ENCODE measurements at regions not wholly inside any gene's neighbourhood (a gene's known extent, or its start where the extent isn't known, plus 50 kb on each side); places are given as distances from the start of the nearest gene placed in this dataset.
A peak's percentile ranks its signal among the peaks of the same experiment; 100 is the strongest.

- DNase-seq (ENCODE audit: extremely low spot score, unreplicated experiment) = no peak
- Mint-ChIP-seq H3K4me3 (no peak overlapping the region), H3K36me3 (peaks cover 10% of the 10 kb centered on the region), H3K27ac (no peak overlapping the region), H3K27me3 (peaks cover 5% of the 10 kb centered on the region), H3K4me1 (ENCODE audit: unreplicated experiment) (peaks cover 15% of the 10 kb centered on the region), H3K9me3 (peaks cover 6% of the 10 kb centered on the region)
- no peak for TF ChIP-seq CTCF (conservative IDR thresholded peaks at IDR 0.05)
Measured at GRCh38 chr3:117597865-117598264, 888.3 kb downstream of the TUSC7 start.

GRCh38 chr3:117600112-117600511 lies 890.5 kb downstream of the TUSC7 start:
- TF ChIP-seq CTCF (conservative IDR thresholded peaks at IDR 0.05) = no peak
- DNase-seq (ENCODE audit: extremely low spot score, unreplicated experiment) = no peak
- Mint-ChIP-seq H3K27me3 (peaks cover 5% of the 10 kb centered on the region), H3K4me3 (no peak overlapping the region), H3K36me3 (peaks cover 10% of the 10 kb centered on the region), H3K4me1 (ENCODE audit: unreplicated experiment) (peaks cover 22% of the 10 kb centered on the region), H3K9me3 (peaks cover 6% of the 10 kb centered on the region), H3K27ac (no peak overlapping the region)

GRCh38 chr3:117600666-117601065 lies 891.1 kb downstream of the TUSC7 start:
- no peak overlapping the region for H3K4me3 Mint-ChIP-seq
- peaks cover 6% of the 10 kb centered on the region for H3K9me3 Mint-ChIP-seq
- H3K4me1 Mint-ChIP-seq (ENCODE audit: unreplicated experiment) = peaks cover 25% of the 10 kb centered on the region
- no peak for TF ChIP-seq CTCF (conservative IDR thresholded peaks at IDR 0.05)
- peaks cover 10% of the 10 kb centered on the region for H3K36me3 Mint-ChIP-seq
- no peak overlapping the region for H3K27ac Mint-ChIP-seq
- peaks cover 5% of the 10 kb centered on the region for H3K27me3 Mint-ChIP-seq
- DNase-seq (ENCODE audit: extremely low spot score, unreplicated experiment) = no peak

DNA sequence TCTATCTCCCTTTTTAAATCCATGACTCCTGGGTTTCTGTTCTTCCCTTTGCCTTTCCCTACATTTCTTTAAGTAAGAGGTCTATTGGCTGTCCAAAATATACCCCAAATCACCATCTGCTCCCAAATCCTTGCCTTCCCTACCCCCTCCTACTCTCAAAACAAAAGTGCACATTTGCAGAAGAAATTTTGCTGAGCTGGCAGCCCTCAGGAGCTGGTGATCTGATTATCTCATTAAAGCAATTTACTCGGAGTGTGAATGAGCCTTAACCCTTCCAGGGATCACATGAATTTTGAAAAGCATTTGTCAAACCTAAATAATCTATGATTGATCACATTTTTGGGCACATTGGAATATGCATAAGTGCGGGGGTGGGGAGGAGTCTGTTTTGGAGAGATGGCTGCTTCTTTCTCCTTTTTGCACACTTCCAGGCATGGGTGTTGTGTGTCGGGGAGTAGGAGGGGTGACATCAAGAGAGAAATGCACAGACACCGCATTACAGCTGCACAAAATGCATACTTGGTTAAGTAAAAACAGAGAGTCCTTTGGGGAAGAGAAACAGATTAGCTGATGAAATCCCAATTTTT lies 892.6 kb downstream of the TUSC7 start:
- Mint-ChIP-seq H3K9me3 (peaks cover 6% of the 10 kb centered on the region), H3K27me3 (peaks cover 5% of the 10 kb centered on the region), H3K36me3 (peaks cover 10% of the 10 kb centered on the region), H3K4me1 (ENCODE audit: unreplicated experiment) (peaks cover 36% of the 10 kb centered on the region), H3K4me3 (no peak overlapping the region), H3K27ac (no peak overlapping the region)
- no peak for TF ChIP-seq CTCF (conservative IDR thresholded peaks at IDR 0.05)
- no peak for DNase-seq (ENCODE audit: extremely low spot score, unreplicated experiment)

DNA sequence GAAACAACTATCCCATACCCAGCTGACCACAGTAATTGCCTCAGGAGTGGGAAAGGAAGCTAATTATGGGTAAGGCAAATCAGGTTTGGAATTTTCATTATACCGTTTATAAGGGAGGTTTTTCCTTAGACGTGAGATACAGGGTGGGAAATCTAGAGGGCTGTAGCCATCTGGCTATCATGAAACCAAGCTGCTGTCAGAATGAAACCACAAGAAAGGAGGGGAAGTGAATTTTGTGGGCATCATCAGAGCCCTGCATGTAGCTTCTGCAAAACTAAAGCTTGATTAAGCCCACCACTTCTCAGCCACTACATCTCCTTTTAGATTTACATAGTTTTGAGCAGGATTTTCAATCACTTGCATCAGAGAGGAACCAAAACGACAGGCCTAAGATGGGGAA lies 893.5 kb downstream of the TUSC7 start:
- peaks cover 6% of the 10 kb centered on the region for H3K9me3 Mint-ChIP-seq
- H3K27me3 Mint-ChIP-seq = peaks cover 5% of the 10 kb centered on the region
- H3K4me1 Mint-ChIP-seq (ENCODE audit: unreplicated experiment) = peaks cover 39% of the 10 kb centered on the region
- DNase-seq (ENCODE audit: extremely low spot score, unreplicated experiment) = no peak
- H3K36me3 Mint-ChIP-seq = peaks cover 10% of the 10 kb centered on the region
- TF ChIP-seq CTCF (conservative IDR thresholded peaks at IDR 0.05) = no peak
- no peak overlapping the region for H3K27ac Mint-ChIP-seq
- no peak overlapping the region for H3K4me3 Mint-ChIP-seq

- Mint-ChIP-seq H3K9me3 (peaks cover 5% of the 10 kb centered on the region), H3K4me1 (ENCODE audit: unreplicated experiment) (peaks cover 40% of the 10 kb centered on the region), H3K4me3 (peak overlapping the region; percentile 46), H3K27ac (peak overlapping the region; percentile 64), H3K36me3 (peaks cover 4% of the 10 kb centered on the region), H3K27me3 (no peaks in the 10 kb centered on the region)
- no peak for DNase-seq (ENCODE audit: extremely low spot score, unreplicated experiment)
- TF ChIP-seq CTCF (conservative IDR thresholded peaks at IDR 0.05) = no peak
Measured at GRCh38 chr3:117606866-117607265, 897.3 kb downstream of the TUSC7 start.

All from type B pancreatic cell (in vitro differentiated cells).